GM20000 (cell line): ENCODE measurements at regions not wholly inside any gene's neighbourhood (a gene's known extent, or its start where the extent isn't known, plus 50 kb on each side); places are given as distances from the start of the nearest gene placed in this dataset.

ENCODE experiments used
- DNase-seq: peaks from one replicate; pipeline ENCODE4 v3.0.0; 2012; ENCODE audit warnings: low spot score
- CTCF ChIP-seq: IDR thresholded peaks from 2 replicates; pipeline ENCODE4 v1.5.1; 2012; ENCODE audit warnings: mild to moderate bottlenecking, control low read depth; ENCODE audit errors: extremely low read depth, missing control alignments

GRCh38 chr9:87010626-87011025 lies 63.3 kb upstream of the GAS1 start:
- no peak for TF ChIP-seq CTCF
- no peak for DNase-seq

GRCh38 chr9:87011551-87011950 lies 64.2 kb upstream of the GAS1 start:
- DNase-seq = no peak
- TF ChIP-seq CTCF = no peak

GRCh38 chr9:87013490-87013889 lies 66.2 kb upstream of the GAS1 start:
- DNase-seq = no peak
- no peak for TF ChIP-seq CTCF

- no peak for DNase-seq
- TF ChIP-seq CTCF = no peak
These were observed 67.1 kb upstream of the GAS1 start for GRCh38 chr9:87014436-87014835.

GRCh38 chr9:87016681-87017080 lies 69.4 kb upstream of the GAS1 start:
- no peak for DNase-seq
- TF ChIP-seq CTCF = no peak

GRCh38 chr9:87020169-87020950 lies 73.1 kb upstream of the GAS1 start:
- no peak for TF ChIP-seq CTCF
- DNase-seq = no peak

GRCh38 chr9:87022178-87022577 lies 74.9 kb upstream of the GAS1 start:
- TF ChIP-seq CTCF = no peak

More at GRCh38 chr9:87022178-87022577, 74.9 kb upstream of the GAS1 start:
- no peak for DNase-seq
